ENCODE measurements at regions not wholly inside any gene's neighbourhood (a gene's known extent, or its start where the extent isn't known, plus 50 kb on each side); places are given as distances from the start of the nearest gene placed in this dataset.

DNA sequence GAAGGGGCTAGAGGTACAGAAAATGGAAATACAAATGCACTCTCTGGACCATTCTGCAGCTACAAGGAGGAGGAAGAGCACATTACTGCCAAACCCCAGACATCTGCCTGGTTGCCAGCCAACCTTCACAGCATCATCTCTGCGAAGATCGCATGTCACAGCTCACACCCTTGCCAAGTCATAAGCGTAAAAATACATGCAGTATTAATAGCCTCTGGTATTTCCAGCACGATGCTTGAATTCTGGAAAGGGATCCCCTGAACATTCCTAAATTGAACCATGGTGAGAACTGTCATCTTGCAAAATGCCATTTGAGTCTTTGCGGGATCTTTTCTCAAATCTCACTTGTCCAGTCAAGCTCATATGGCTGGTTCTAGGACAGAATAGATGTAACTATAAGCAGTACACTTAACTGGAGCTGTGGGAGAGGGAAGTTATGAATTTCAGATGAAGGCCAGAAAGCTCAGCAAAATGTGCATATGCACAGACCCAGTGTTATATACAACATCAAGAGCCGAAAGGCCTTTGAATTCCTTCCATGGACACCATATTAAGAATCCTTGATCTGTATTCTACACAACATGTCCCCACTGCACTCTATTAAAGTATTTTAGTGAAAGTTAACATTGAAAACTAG lies 211.6 kb downstream of the DUSP6 start:
- Histone ChIP-seq H3K4me1 (ENCODE audit: control insufficient read depth in 5 of 5, insufficient read depth in 5 of 5, low read length in 5 of 5) (peaks cover 0 to 11% (median 0%) of the 10 kb centered on the region in 5 donors), H3K9ac (ENCODE audit: insufficient read depth in 1 of 2, low read length in 2 of 2) (no peak overlapping the region), H3K36me3 (ENCODE audit: control insufficient read depth in 4 of 4, insufficient read depth in 4 of 4, low read length in 4 of 4) (no peaks in the 10 kb centered on the region), H3K27ac (ENCODE audit: low read depth in 1 of 2, low read length in 1 of 2) (peak overlapping the region in 1 of 2 donors; percentile 48), H3K27me3 (ENCODE audit: control insufficient read depth in 3 of 3, insufficient read depth in 3 of 3, low read length in 2 of 3) (no peaks in the 10 kb centered on the region), H3K4me3 (no peak overlapping the region), H3K9me3 (ENCODE audit: control insufficient read depth in 4 of 4, insufficient read depth in 3 of 4, low read length in 3 of 4) (no peaks in the 10 kb centered on the region)
- DNase-seq (peak in 1 of 3 donors; percentile 24), ATAC-seq (ENCODE audit: insufficient read depth, low FRiP score) (no peak)
- TF ChIP-seq, protein P1, sequence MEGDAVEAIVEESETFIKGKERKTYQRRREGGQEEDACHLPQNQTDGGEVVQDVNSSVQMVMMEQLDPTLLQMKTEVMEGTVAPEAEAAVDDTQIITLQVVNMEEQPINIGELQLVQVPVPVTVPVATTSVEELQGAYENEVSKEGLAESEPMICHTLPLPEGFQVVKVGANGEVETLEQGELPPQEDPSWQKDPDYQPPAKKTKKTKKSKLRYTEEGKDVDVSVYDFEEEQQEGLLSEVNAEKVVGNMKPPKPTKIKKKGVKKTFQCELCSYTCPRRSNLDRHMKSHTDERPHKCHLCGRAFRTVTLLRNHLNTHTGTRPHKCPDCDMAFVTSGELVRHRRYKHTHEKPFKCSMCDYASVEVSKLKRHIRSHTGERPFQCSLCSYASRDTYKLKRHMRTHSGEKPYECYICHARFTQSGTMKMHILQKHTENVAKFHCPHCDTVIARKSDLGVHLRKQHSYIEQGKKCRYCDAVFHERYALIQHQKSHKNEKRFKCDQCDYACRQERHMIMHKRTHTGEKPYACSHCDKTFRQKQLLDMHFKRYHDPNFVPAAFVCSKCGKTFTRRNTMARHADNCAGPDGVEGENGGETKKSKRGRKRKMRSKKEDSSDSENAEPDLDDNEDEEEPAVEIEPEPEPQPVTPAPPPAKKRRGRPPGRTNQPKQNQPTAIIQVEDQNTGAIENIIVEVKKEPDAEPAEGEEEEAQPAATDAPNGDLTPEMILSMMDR (IDR thresholded peaks at IDR 0.05; ENCODE audit: control extremely low read depth, extremely low read depth), result no peak
- 84 to 86% methylated on average over 6 of the region's 6 CpGs for WGBS, 2 donors

DNA sequence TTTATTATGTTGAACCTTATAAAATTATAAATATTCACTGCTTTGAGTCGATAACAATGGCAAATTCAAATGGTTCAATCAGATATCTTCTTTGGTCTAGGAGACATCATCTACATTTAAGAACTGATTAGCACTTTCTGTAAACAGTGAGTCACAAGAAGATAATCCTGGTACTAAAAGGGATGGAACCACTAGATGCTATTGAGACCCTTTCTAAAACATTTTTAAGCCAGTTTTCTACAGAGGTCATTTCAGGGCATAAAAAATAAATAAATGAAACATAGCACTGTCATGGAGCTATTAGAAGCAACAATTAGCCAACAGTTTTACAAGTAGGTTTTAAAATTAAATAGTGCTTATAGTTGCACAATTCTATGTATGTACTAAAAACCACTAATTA lies 212.2 kb downstream of the DUSP6 start:
- H3K4me1 ChIP-seq (ENCODE audit: control insufficient read depth in 5 of 5, insufficient read depth in 5 of 5, low read length in 5 of 5), result peaks cover 0 to 14% (median 0%) of the 10 kb centered on the region in 5 donors
- H3K36me3 ChIP-seq (ENCODE audit: control insufficient read depth in 4 of 4, insufficient read depth in 4 of 4, low read length in 4 of 4), result no peaks in the 10 kb centered on the region
- no peaks in the 10 kb centered on the region for H3K9me3 ChIP-seq (ENCODE audit: control insufficient read depth in 4 of 4, insufficient read depth in 3 of 4, low read length in 3 of 4)
- ATAC-seq (ENCODE audit: insufficient read depth, low FRiP score) (no peak), DNase-seq (no peak)
- no peaks in the 10 kb centered on the region for H3K27me3 ChIP-seq (ENCODE audit: control insufficient read depth in 3 of 3, insufficient read depth in 3 of 3, low read length in 2 of 3)
- no peak overlapping the region for H3K9ac ChIP-seq (ENCODE audit: insufficient read depth in 1 of 2, low read length in 2 of 2)
- no peak overlapping the region for H3K27ac ChIP-seq (ENCODE audit: low read depth in 1 of 2, low read length in 1 of 2)
- WGBS, 2 donors, result 89 to 100% methylated on average over 1 of the region's 1 CpG
- H3K4me3 ChIP-seq, result no peak overlapping the region
- TF ChIP-seq, protein P1 (IDR thresholded peaks at IDR 0.05; ENCODE audit: control extremely low read depth, extremely low read depth), result no peak

DNA sequence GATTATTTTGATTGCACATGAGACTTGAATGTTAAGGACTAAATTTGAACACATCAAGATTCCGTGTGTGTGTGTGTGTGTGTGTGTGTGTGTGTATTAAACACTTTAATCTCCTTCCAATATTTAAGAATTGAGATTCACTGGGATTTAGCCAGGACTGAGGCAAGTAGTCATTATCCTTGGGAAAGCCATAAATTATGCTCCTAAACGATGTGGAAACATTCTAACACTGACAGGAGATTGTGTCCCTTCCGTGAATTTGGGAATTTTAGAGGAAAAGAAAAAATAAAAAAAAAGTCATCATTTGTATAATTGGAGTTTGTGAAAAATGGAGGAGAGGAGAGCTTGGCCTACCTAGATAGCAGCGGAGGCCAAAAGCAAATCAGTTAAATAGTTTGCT lies 212.9 kb downstream of the DUSP6 start:
- no peaks in the 10 kb centered on the region for H3K27me3 ChIP-seq (ENCODE audit: control insufficient read depth in 3 of 3, insufficient read depth in 3 of 3, low read length in 2 of 3)
- TF ChIP-seq, protein P1 (IDR thresholded peaks at IDR 0.05; ENCODE audit: control extremely low read depth, extremely low read depth), result no peak
- 91 to 96% methylated on average over 4 of the region's 4 CpGs for WGBS, 2 donors

More for the DNA sequence above, 212.9 kb downstream of the DUSP6 start:
- peaks cover 0 to 17% (median 0%) of the 10 kb centered on the region in 5 donors for H3K4me1 ChIP-seq (ENCODE audit: control insufficient read depth in 5 of 5, insufficient read depth in 5 of 5, low read length in 5 of 5)
- no peak for DNase-seq
- H3K4me3 ChIP-seq, result no peak overlapping the region
- H3K9ac ChIP-seq (ENCODE audit: insufficient read depth in 1 of 2, low read length in 2 of 2), result no peak overlapping the region
- no peaks in the 10 kb centered on the region for H3K9me3 ChIP-seq (ENCODE audit: control insufficient read depth in 4 of 4, insufficient read depth in 3 of 4, low read length in 3 of 4)
- H3K27ac ChIP-seq (ENCODE audit: low read depth in 1 of 2, low read length in 1 of 2), result no peak overlapping the region
- no peaks in the 10 kb centered on the region for H3K36me3 ChIP-seq (ENCODE audit: control insufficient read depth in 4 of 4, insufficient read depth in 4 of 4, low read length in 4 of 4)
- ATAC-seq (ENCODE audit: insufficient read depth, low FRiP score), result no peak

All from lung (tissue), 11 donors.